Ishikawa (cell line): ENCODE measurements at regions not wholly inside any gene's neighbourhood (a gene's known extent, or its start where the extent isn't known, plus 50 kb on each side); places are given as distances from the start of the nearest gene placed in this dataset.

Source experiments
- CEBPB ChIP-seq: IDR thresholded peaks from 2 replicates; pipeline ENCODE4 v1.6.1; 2012
- CREB1 ChIP-seq: IDR thresholded peaks from 2 replicates; pipeline ENCODE4 v1.6.1; 2012; ENCODE audit warnings: low read depth
- EGR1 ChIP-seq: IDR thresholded peaks from 2 replicates; pipeline ENCODE4 v1.6.1; 2012
- EP300 ChIP-seq: IDR thresholded peaks from 2 replicates; pipeline ENCODE4 v1.6.1; 2012; ENCODE audit warnings: borderline replicate concordance
- FOXM1 ChIP-seq: IDR thresholded peaks from 2 replicates; pipeline ENCODE4 v1.6.1; 2012; ENCODE audit warnings: low read depth, borderline replicate concordance
- NFIC ChIP-seq: IDR thresholded peaks from 2 replicates; pipeline ENCODE4 v1.6.1; 2012
- RAD21 ChIP-seq: IDR thresholded peaks from 2 replicates; pipeline ENCODE4 v1.6.1; 2012; ENCODE audit warnings: low read depth
- TAF1 ChIP-seq: IDR thresholded peaks from 2 replicates; pipeline ENCODE4 v1.6.1; 2012; ENCODE audit warnings: low read depth, mild to moderate bottlenecking
- TCF12 ChIP-seq: IDR thresholded peaks from 2 replicates; pipeline ENCODE4 v1.6.1; 2012; ENCODE audit warnings: low read depth
- TEAD4 ChIP-seq: IDR thresholded peaks from 2 replicates; pipeline ENCODE4 v1.6.1; 2012
- YY1 ChIP-seq: IDR thresholded peaks from 2 replicates; pipeline ENCODE4 v1.6.1; 2012; ENCODE audit warnings: low read depth
- ZBTB7A ChIP-seq: IDR thresholded peaks from 2 replicates; pipeline ENCODE4 v1.6.1; 2012; ENCODE audit warnings: low read depth
- TF ChIP-seq, protein P1 (sequence below): IDR thresholded peaks from 2 replicates; pipeline ENCODE4 v1.6.1; 2012
- TF ChIP-seq, protein P2 (sequence below): IDR thresholded peaks from 2 replicates; pipeline ENCODE4 v1.6.1; 2012
- TF ChIP-seq, protein P3 (sequence below): IDR thresholded peaks from 2 replicates; pipeline ENCODE4 v1.6.1; 2012; ENCODE audit warnings: low read depth, mild to moderate bottlenecking

DNA sequence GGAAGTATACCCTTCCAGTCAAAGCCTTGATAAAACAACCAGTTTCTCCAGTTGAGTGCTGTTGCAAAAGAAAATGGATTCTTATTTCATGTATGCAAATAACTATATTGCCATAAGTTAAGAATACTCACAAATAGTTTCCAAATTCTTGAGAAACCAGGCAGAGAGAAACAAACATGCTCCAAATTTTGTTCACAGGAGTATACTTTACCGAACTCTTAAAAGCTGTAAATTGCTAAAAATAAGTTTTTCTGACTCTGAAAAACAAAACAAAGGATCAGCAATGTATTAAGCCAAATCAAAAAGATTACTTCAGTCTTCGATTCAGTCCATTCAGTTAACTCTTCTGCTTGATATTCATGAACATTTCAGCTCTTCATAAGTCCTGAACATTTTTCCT is 646.5 kb downstream of the MCTP2 start:
- no peak for TF ChIP-seq CREB1
- TF ChIP-seq, protein P1, sequence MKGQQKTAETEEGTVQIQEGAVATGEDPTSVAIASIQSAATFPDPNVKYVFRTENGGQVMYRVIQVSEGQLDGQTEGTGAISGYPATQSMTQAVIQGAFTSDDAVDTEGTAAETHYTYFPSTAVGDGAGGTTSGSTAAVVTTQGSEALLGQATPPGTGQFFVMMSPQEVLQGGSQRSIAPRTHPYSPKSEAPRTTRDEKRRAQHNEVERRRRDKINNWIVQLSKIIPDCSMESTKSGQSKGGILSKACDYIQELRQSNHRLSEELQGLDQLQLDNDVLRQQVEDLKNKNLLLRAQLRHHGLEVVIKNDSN, result no peak
- TF ChIP-seq FOXM1, result no peak
- no peak for TF ChIP-seq ZBTB7A
- TF ChIP-seq EP300, result no peak
- no peak for TF ChIP-seq TCF12
- TF ChIP-seq RAD21, result no peak
- TF ChIP-seq NFIC, result no peak
- TF ChIP-seq TEAD4, result no peak

DNA sequence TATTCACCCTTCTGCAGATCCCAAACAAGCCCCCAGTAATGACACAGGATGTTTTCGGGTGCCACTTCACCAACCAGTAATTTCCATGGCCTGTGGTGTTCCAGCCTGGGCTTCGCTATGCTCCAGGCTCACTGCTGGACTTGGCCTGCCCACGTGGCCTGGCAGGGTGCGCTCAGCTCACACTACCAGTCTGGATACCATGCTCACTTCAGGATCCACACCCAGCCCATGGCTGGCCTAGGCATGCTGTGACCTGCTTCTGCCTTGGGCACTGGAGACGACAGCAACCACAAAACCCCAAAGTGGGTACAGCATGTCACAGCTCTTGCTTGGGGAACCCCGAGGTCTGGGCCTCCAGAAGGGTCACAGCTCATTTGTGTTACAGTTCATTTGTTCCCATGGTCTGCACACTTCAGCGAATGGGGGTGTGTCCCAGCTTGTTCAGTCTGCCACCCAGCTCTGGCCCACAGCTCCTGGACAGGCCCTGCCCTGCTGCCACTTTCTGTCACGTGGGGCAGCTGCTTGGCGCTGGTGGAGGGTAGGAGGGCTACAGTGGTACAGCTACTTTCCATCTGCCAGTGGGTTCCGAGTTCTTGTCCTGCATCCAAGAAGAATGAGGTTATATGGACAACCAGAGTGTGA is 650.8 kb downstream of the MCTP2 start:
- TF ChIP-seq NFIC (no peak), YY1 (no peak), FOXM1 (no peak), RAD21 (no peak), TCF12 (no peak), CEBPB (no peak), TAF1 (no peak), EP300 (no peak), ZBTB7A (no peak), EGR1 (no peak), CREB1 (no peak), TEAD4 (no peak)
- TF ChIP-seq, protein P1, result no peak
- TF ChIP-seq, protein P2, sequence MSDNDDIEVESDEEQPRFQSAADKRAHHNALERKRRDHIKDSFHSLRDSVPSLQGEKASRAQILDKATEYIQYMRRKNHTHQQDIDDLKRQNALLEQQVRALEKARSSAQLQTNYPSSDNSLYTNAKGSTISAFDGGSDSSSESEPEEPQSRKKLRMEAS, result no peak
- TF ChIP-seq, protein P3, sequence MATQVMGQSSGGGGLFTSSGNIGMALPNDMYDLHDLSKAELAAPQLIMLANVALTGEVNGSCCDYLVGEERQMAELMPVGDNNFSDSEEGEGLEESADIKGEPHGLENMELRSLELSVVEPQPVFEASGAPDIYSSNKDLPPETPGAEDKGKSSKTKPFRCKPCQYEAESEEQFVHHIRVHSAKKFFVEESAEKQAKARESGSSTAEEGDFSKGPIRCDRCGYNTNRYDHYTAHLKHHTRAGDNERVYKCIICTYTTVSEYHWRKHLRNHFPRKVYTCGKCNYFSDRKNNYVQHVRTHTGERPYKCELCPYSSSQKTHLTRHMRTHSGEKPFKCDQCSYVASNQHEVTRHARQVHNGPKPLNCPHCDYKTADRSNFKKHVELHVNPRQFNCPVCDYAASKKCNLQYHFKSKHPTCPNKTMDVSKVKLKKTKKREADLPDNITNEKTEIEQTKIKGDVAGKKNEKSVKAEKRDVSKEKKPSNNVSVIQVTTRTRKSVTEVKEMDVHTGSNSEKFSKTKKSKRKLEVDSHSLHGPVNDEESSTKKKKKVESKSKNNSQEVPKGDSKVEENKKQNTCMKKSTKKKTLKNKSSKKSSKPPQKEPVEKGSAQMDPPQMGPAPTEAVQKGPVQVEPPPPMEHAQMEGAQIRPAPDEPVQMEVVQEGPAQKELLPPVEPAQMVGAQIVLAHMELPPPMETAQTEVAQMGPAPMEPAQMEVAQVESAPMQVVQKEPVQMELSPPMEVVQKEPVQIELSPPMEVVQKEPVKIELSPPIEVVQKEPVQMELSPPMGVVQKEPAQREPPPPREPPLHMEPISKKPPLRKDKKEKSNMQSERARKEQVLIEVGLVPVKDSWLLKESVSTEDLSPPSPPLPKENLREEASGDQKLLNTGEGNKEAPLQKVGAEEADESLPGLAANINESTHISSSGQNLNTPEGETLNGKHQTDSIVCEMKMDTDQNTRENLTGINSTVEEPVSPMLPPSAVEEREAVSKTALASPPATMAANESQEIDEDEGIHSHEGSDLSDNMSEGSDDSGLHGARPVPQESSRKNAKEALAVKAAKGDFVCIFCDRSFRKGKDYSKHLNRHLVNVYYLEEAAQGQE, result no peak

DNA sequence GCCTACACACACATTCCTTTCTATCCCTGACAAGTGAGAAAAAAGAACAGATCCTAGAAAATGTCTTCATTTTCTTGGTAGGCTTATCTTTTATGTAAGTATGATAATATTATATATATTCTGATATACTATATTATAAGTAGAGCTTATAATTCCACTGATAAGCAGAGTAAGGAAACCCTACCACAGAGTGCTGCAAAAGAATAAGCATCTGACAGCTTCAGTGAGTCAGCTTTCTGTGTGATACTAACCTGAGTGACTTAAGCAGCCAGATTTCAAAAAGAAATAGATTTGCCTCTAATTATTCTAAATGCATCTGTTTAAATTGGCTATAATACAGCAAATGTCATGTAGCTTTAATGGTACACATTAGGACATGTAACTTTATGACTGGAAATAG is 656.0 kb downstream of the MCTP2 start:
- no peak for TF ChIP-seq FOXM1
- TF ChIP-seq, protein P3, result no peak
- TF ChIP-seq TEAD4, result no peak
- no peak for TF ChIP-seq YY1
- TF ChIP-seq NFIC, result no peak
- TF ChIP-seq EGR1, result no peak
- TF ChIP-seq CREB1, result no peak
- no peak for TF ChIP-seq RAD21
- TF ChIP-seq, protein P2, result no peak
- TF ChIP-seq EP300, result no peak
- TF ChIP-seq, protein P1, result no peak
- TF ChIP-seq TCF12, result no peak

DNA sequence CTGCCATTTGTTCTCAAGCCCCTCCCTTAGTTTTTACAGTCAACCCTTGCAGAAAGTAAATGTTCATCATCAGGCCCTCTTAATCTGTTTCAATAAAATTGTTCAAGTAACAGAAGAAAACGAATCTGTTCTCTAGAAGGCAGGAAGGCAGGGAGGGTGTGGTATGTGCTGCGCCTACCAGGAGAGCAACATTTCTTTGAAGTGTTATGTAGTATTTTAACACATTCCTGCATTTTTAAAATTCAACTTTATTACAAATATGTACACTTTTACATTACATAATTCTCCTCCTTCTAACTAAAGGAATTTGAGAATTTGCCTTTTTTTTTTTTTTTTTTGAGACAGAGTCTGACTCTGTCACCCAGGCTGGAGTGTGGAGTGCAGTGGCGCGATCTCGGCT is 657.8 kb downstream of the MCTP2 start:
- no peak for TF ChIP-seq NFIC
- no peak for TF ChIP-seq TEAD4
- TF ChIP-seq ZBTB7A, result no peak
- TF ChIP-seq RAD21, result no peak
- TF ChIP-seq EGR1, result no peak
- TF ChIP-seq FOXM1, result no peak
- TF ChIP-seq EP300, result no peak
- no peak for TF ChIP-seq TAF1
- TF ChIP-seq YY1, result no peak

DNA sequence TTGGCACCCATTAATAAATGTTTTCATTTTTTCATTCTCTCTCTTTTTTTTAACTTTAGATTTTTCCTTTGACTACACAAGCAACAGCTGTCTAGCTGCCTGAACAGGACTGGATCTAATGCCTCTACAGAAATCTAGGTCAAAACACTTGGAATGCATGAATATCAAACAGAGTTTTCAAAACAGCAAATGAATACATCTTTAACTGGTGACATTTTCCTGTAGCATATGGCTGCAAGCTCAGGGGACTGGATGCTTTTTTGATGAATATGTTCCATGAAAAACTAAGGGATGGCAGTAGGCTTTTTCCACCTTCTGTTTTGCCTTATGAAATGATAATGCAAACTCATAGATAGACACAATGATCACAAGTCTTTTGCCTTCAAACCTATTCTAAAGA is 661.7 kb downstream of the MCTP2 start:
- TF ChIP-seq EGR1 (no peak), YY1 (no peak), RAD21 (no peak), CEBPB (no peak), ZBTB7A (no peak), EP300 (no peak), TAF1 (no peak), TEAD4 (no peak), FOXM1 (no peak), TCF12 (no peak), NFIC (no peak), CREB1 (no peak)
- TF ChIP-seq, protein P3, result no peak
- TF ChIP-seq, protein P1, result no peak
- TF ChIP-seq, protein P2, result no peak
